Astrocyte (in vitro differentiated cells and primary cell): ENCODE measurements at regions not wholly inside any gene's neighbourhood (a gene's known extent, or its start where the extent isn't known, plus 50 kb on each side); places are given as distances from the start of the nearest gene placed in this dataset.

ENCODE experiments used
- DNase-seq: peaks from one replicate; pipeline ENCODE4 v3.0.0-alpha.2; 2010; ENCODE audit warnings: low read depth
- FAIRE-seq: peaks from 2 replicates; lab custom pipeline; 2011; peaks lifted over from hg19 to GRCh38; lab: Jason Lieb, UNC
- H2AFZ ChIP-seq: 2 replicates; pipeline ENCODE4 v1.6.0; 2012; ENCODE audit warnings: low read depth, low read length, inconsistent platforms
- H3K27ac ChIP-seq: 2 replicates; pipeline ENCODE4 v1.5.1; 2011; ENCODE audit warnings: low read depth, low read length, inconsistent platforms
- H3K27me3 ChIP-seq: 2 replicates; pipeline ENCODE4 v1.6.0; 2011; ENCODE audit warnings: low read length, inconsistent platforms; ENCODE audit not compliant: insufficient read depth
- H3K36me3 ChIP-seq: 2 replicates; pipeline ENCODE4 v1.5.1; 2011; ENCODE audit warnings: low read length, inconsistent platforms; ENCODE audit not compliant: insufficient read depth
- H3K4me1 ChIP-seq: 2 replicates; pipeline ENCODE4 v1.5.1; 2011; ENCODE audit warnings: low read length, inconsistent platforms; ENCODE audit not compliant: insufficient read depth
- H3K4me2 ChIP-seq: 2 replicates; pipeline ENCODE4 v1.6.0; 2012; ENCODE audit warnings: low read length, inconsistent platforms
- H3K4me3 ChIP-seq: 2 replicates; pipeline ENCODE4 v1.5.1; 2011; ENCODE audit warnings: low read depth, mild to moderate bottlenecking, low read length, inconsistent platforms; ENCODE audit not compliant: insufficient read depth
- H3K79me2 ChIP-seq: 2 replicates; pipeline ENCODE4 v1.6.0; 2012; ENCODE audit warnings: mild to moderate bottlenecking, low read length, inconsistent platforms; ENCODE audit not compliant: insufficient read depth
- H3K9ac ChIP-seq: 2 replicates; pipeline ENCODE4 v1.6.0; 2012; ENCODE audit warnings: mild to moderate bottlenecking, low read length, inconsistent platforms
- H3K9me3 ChIP-seq: 2 replicates; pipeline ENCODE4 v1.5.1; 2012; ENCODE audit warnings: low read depth, mild to moderate bottlenecking, low read length, inconsistent platforms; ENCODE audit not compliant: insufficient read depth
- H4K20me1 ChIP-seq: 2 replicates; pipeline ENCODE4 v1.6.0; 2012; ENCODE audit warnings: low read length, inconsistent platforms; ENCODE audit not compliant: insufficient read depth
- H3K27ac Mint-ChIP-seq: one replicate; pipeline ENCODE4 v1.8.0; 2021; ENCODE audit warnings: mild to moderate bottlenecking, mixed read lengths; ENCODE audit not compliant: unreplicated experiment
- H3K27me3 Mint-ChIP-seq: one replicate; pipeline ENCODE4 v1.8.0; 2021; ENCODE audit warnings: low read depth, mixed read lengths; ENCODE audit not compliant: unreplicated experiment
- H3K36me3 Mint-ChIP-seq: one replicate; pipeline ENCODE4 v1.8.0; 2021; ENCODE audit warnings: low read depth, mixed read lengths; ENCODE audit not compliant: unreplicated experiment
- H3K4me1 Mint-ChIP-seq: one replicate; pipeline ENCODE4 v1.8.0; 2021; ENCODE audit warnings: low read depth, mixed read lengths; ENCODE audit not compliant: unreplicated experiment
- H3K4me3 Mint-ChIP-seq: one replicate; pipeline ENCODE4 v1.8.0; 2021; ENCODE audit warnings: mild to moderate bottlenecking, moderate library complexity, mixed read lengths; ENCODE audit not compliant: unreplicated experiment
- H3K9me3 Mint-ChIP-seq: one replicate; pipeline ENCODE4 v1.8.0; 2021; ENCODE audit warnings: mild to moderate bottlenecking, mixed read lengths; ENCODE audit not compliant: unreplicated experiment
- CTCF ChIP-seq: IDR thresholded peaks from 2 replicates; pipeline ENCODE4 v1.5.1; 2011; ENCODE audit warnings: low read depth, mild to moderate bottlenecking, inconsistent platforms, low read length, moderate library complexity; ENCODE audit not compliant: insufficient read depth
- EZH2 ChIP-seq: IDR thresholded peaks from 2 replicates; pipeline ENCODE4 v1.6.1; 2012; ENCODE audit warnings: mild to moderate bottlenecking, low read length, inconsistent platforms; ENCODE audit not compliant: insufficient read depth

GRCh38 chr2:150138587-150138986 is 348.9 kb downstream of the RND3 start:
- peaks cover 49% of the 10 kb centered on the region for H3K4me1 Mint-ChIP-seq
- no peaks in the 10 kb centered on the region for H3K27me3 ChIP-seq
- H3K9ac ChIP-seq = no peak overlapping the region
- no peaks in the 10 kb centered on the region for H3K36me3 Mint-ChIP-seq
- no peaks in the 10 kb centered on the region for H3K9me3 ChIP-seq
- H3K4me3 ChIP-seq = no peak overlapping the region
- H3K4me1 ChIP-seq = peaks cover 40% of the 10 kb centered on the region
- TF ChIP-seq CTCF = no peak
- TF ChIP-seq EZH2 = no peak
- no peak overlapping the region for H3K27ac ChIP-seq
- FAIRE-seq = no peak
- H3K79me2 ChIP-seq = no peaks in the 10 kb centered on the region
- H4K20me1 ChIP-seq = no peaks in the 10 kb centered on the region
- no peak overlapping the region for H3K4me3 Mint-ChIP-seq
- no peaks in the 10 kb centered on the region for H3K27me3 Mint-ChIP-seq
- H2AFZ ChIP-seq = no peak overlapping the region
- no peak overlapping the region for H3K4me2 ChIP-seq
- H3K27ac Mint-ChIP-seq = no peak overlapping the region
- DNase-seq = no peak
- no peaks in the 10 kb centered on the region for H3K9me3 Mint-ChIP-seq
- no peaks in the 10 kb centered on the region for H3K36me3 ChIP-seq

- no peaks in the 10 kb centered on the region for H3K9me3 Mint-ChIP-seq
- H4K20me1 ChIP-seq = no peaks in the 10 kb centered on the region
- H3K4me3 Mint-ChIP-seq = no peak overlapping the region
- TF ChIP-seq CTCF (no peak), EZH2 (no peak)
- no peaks in the 10 kb centered on the region for H3K9me3 ChIP-seq
- no peaks in the 10 kb centered on the region for H3K36me3 Mint-ChIP-seq
- H2AFZ ChIP-seq = no peak overlapping the region
- H3K27me3 Mint-ChIP-seq = no peaks in the 10 kb centered on the region
- DNase-seq = no peak
- no peak overlapping the region for H3K27ac ChIP-seq
- H3K4me3 ChIP-seq = no peak overlapping the region
- no peak for FAIRE-seq
- H3K79me2 ChIP-seq = no peaks in the 10 kb centered on the region
- peaks cover 36% of the 10 kb centered on the region for H3K4me1 ChIP-seq
- H3K4me2 ChIP-seq = no peak overlapping the region
- H3K9ac ChIP-seq = no peak overlapping the region
- no peaks in the 10 kb centered on the region for H3K27me3 ChIP-seq
- H3K4me1 Mint-ChIP-seq = peaks cover 42% of the 10 kb centered on the region
- H3K27ac Mint-ChIP-seq = no peak overlapping the region
- no peaks in the 10 kb centered on the region for H3K36me3 ChIP-seq
Observed at GRCh38 chr2:150137338-150138069, 350.0 kb downstream of the RND3 start.

GRCh38 chr2:150136893-150137292 is 350.6 kb downstream of the RND3 start:
- H3K36me3 ChIP-seq = no peaks in the 10 kb centered on the region
- no peak for TF ChIP-seq EZH2
- Mint-ChIP-seq H3K4me3 (no peak overlapping the region), H3K9me3 (no peaks in the 10 kb centered on the region), H3K4me1 (peaks cover 40% of the 10 kb centered on the region), H3K27ac (no peak overlapping the region), H3K36me3 (no peaks in the 10 kb centered on the region), H3K27me3 (no peaks in the 10 kb centered on the region)
- peaks cover 29% of the 10 kb centered on the region for H3K4me1 ChIP-seq
- no peak overlapping the region for H3K9ac ChIP-seq
- H3K27ac ChIP-seq = no peak overlapping the region
- no peak overlapping the region for H2AFZ ChIP-seq
- H3K4me2 ChIP-seq = no peak overlapping the region
- DNase-seq (no peak), FAIRE-seq (no peak)
- no peaks in the 10 kb centered on the region for H4K20me1 ChIP-seq
- H3K79me2 ChIP-seq = no peaks in the 10 kb centered on the region
- no peak overlapping the region for H3K4me3 ChIP-seq
- no peaks in the 10 kb centered on the region for H3K9me3 ChIP-seq
- H3K27me3 ChIP-seq = no peaks in the 10 kb centered on the region
